ENCODE measurements at regions not wholly inside any gene's neighbourhood (a gene's known extent, or its start where the extent isn't known, plus 50 kb on each side); places are given as distances from the start of the nearest gene placed in this dataset.

DNA sequence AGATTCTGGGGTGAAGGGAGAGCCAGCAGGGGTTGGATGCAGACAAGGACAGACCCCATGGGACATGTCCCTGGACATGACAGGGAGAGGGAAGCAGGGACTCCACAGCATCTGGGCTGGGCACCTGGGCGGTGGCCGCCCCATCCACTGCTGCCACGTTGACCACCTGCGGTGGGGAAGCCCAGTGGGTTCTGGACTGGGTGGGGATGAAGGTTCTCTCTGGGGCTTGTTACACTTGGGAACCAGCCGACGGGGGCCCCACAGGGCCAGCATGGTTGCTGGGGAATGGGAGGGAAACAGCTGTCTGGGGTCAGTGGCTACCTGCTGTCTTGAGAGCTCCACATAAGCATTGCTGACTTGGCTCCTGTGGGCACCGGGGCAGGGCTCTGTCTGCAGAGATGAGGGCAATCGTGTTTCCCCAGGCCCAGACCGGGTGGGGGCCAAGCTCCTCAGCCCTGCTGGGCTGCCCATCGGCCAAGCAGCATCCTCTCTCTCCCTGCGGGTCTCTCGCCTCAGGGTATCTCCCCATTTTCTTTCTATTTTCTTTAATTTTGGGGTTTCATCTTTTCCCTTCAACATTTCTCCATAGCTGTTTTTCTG lies 443.6 kb upstream of the PFKP start:
- TF ChIP-seq, protein P1, sequence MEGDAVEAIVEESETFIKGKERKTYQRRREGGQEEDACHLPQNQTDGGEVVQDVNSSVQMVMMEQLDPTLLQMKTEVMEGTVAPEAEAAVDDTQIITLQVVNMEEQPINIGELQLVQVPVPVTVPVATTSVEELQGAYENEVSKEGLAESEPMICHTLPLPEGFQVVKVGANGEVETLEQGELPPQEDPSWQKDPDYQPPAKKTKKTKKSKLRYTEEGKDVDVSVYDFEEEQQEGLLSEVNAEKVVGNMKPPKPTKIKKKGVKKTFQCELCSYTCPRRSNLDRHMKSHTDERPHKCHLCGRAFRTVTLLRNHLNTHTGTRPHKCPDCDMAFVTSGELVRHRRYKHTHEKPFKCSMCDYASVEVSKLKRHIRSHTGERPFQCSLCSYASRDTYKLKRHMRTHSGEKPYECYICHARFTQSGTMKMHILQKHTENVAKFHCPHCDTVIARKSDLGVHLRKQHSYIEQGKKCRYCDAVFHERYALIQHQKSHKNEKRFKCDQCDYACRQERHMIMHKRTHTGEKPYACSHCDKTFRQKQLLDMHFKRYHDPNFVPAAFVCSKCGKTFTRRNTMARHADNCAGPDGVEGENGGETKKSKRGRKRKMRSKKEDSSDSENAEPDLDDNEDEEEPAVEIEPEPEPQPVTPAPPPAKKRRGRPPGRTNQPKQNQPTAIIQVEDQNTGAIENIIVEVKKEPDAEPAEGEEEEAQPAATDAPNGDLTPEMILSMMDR (conservative IDR thresholded peaks at IDR 0.05; ENCODE audit: low read length): no peak
- TF ChIP-seq EZH2phosphoT487 (IDR thresholded peaks at IDR 0.05; ENCODE audit: borderline replicate concordance, low read depth, low read length): no peak
